Mucosa of descending colon (tissue), 3 donors: ENCODE measurements at regions not wholly inside any gene's neighbourhood (a gene's known extent, or its start where the extent isn't known, plus 50 kb on each side); places are given as distances from the start of the nearest gene placed in this dataset.
A peak's percentile ranks its signal among the peaks of the same experiment; 100 is the strongest.

Source experiments
- ATAC-seq: fragments of 200-7000 bp; cut with Tn5 transposase; one replicate; pipeline ENCODE4 v1.9.1; 2020; ENCODE audit warnings: mild to moderate bottlenecking, moderate library complexity
- DNase-seq, 3 donors: peaks; one replicate each; pipeline ENCODE4 v3.0.0-alpha.2; 2020
- H3K36me3 ChIP-seq: fragments of 200-600 bp; one replicate; pipeline ENCODE4 v1.8.0; 2021; ENCODE audit warnings: low read depth, mild to moderate bottlenecking
- H3K4me1 ChIP-seq: fragments of 200-600 bp; one replicate; pipeline ENCODE4 v1.8.0; 2021; ENCODE audit warnings: low read depth, mild to moderate bottlenecking
- H3K4me3 ChIP-seq: fragments of 200-600 bp; one replicate; pipeline ENCODE4 v1.8.0; 2021; ENCODE audit warnings: mild to moderate bottlenecking
- H3K9me3 ChIP-seq: fragments of 200-600 bp; one replicate; pipeline ENCODE4 v1.8.0; 2021; ENCODE audit warnings: mild to moderate bottlenecking
- CTCF ChIP-seq: fragments of 200-600 bp; IDR thresholded peaks from one replicate; pipeline ENCODE4 v1.8.0; 2022; ENCODE audit warnings: antibody characterized with exemption, mild to moderate bottlenecking
- intact Hi-C, 2 donors: fragments of 100-400 bp; cut with DNase I in 1 of 2; cut with micrococcal nuclease in 1 of 2; formaldehyde crosslinking; loops; one replicate each; pipeline versions ENCODE4 v1.11.0 to v1.11.1; 2022; cut with DNase I, micrococcal nuclease
- donor health status: DM: no; HTN: no; CAD: no; lungs with moderate emphysema.
- donor health status: DM: no; HTN: no; CAD: no.
- donor health status: DM: no; HTN: yes; CAD: no.

GRCh38 chr11:28702871-28703270 lies 594.7 kb downstream of the METTL15 start:
- Histone ChIP-seq H3K4me1 (no peaks in the 10 kb centered on the region), H3K4me3 (no peak overlapping the region), H3K9me3 (no peaks in the 10 kb centered on the region), H3K36me3 (no peaks in the 10 kb centered on the region)
- ATAC-seq (no peak), DNase-seq (no peak)
- intact Hi-C loops = no loop called here
- no peak for TF ChIP-seq CTCF

GRCh38 chr11:28702450-28702790 lies 594.2 kb downstream of the METTL15 start:
- no peak for DNase-seq
- intact Hi-C loops = no loop called here
- TF ChIP-seq CTCF = no peak
- ATAC-seq = no peak
- H3K9me3 ChIP-seq = no peaks in the 10 kb centered on the region
- no peak overlapping the region for H3K4me3 ChIP-seq
- H3K4me1 ChIP-seq = no peaks in the 10 kb centered on the region
- H3K36me3 ChIP-seq = no peaks in the 10 kb centered on the region

GRCh38 chr11:28701760-28702449 lies 593.7 kb downstream of the METTL15 start:
- Histone ChIP-seq H3K36me3 (no peaks in the 10 kb centered on the region), H3K9me3 (no peaks in the 10 kb centered on the region), H3K4me3 (no peak overlapping the region), H3K4me1 (no peaks in the 10 kb centered on the region)
- intact Hi-C loops = no loop called here
- ATAC-seq = peak; percentile 59
- no peak for DNase-seq
- TF ChIP-seq CTCF = no peak

GRCh38 chr11:28699701-28700100 lies 591.5 kb downstream of the METTL15 start:
- Histone ChIP-seq H3K4me3 (no peak overlapping the region), H3K36me3 (no peaks in the 10 kb centered on the region), H3K9me3 (no peaks in the 10 kb centered on the region), H3K4me1 (no peaks in the 10 kb centered on the region)
- DNase-seq (no peak), ATAC-seq (no peak)
- intact Hi-C loops = loop anchor here in 1 of 2 donors (10.0 kb wide), 1 partner anchor 1005 kb away; no protein-coding TSS in a partner anchor
- TF ChIP-seq CTCF = no peak

GRCh38 chr11:28697920-28698827 lies 590.0 kb downstream of the METTL15 start:
- no peak for TF ChIP-seq CTCF
- Histone ChIP-seq H3K36me3 (no peaks in the 10 kb centered on the region), H3K4me3 (no peak overlapping the region), H3K4me1 (no peaks in the 10 kb centered on the region), H3K9me3 (no peaks in the 10 kb centered on the region)
- peak in 2 of 3 donors; percentile 49 to 68 for DNase-seq
- intact Hi-C loops = loop anchor here in 1 of 2 donors (10.0 kb wide), 1 partner anchor 1003 kb away; no protein-coding TSS in a partner anchor
- ATAC-seq = peak; percentile 54
